ENCODE measurements at regions not wholly inside any gene's neighbourhood (a gene's known extent, or its start where the extent isn't known, plus 50 kb on each side); places are given as distances from the start of the nearest gene placed in this dataset.

DNA sequence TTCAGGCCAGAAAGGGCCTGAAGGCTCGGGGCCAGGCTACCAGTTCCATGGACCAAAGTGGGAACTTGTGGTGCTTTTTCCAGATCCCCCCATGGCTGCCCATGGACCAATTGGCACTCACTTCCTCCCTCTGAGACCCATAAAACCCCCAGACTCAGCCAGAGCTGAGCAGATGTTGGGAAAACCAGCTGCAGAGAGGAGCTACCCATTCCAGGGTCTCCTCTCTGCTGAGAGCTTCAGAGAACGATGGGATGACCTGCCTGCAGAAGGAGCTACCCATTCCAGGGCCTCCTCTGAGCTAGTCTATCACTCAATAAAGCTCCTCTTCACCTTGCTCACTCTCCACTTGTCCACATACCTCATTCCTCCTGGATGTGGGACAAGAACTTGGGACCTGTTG, 52.2 kb upstream of the MED9 start:
- H3K36me3 Mint-ChIP-seq (ENCODE audit: low read depth, unreplicated experiment) = peaks cover 15% of the 10 kb centered on the region
- peaks cover 7% of the 10 kb centered on the region for H3K9me3 Mint-ChIP-seq (ENCODE audit: unreplicated experiment)
- TF ChIP-seq, protein P1, sequence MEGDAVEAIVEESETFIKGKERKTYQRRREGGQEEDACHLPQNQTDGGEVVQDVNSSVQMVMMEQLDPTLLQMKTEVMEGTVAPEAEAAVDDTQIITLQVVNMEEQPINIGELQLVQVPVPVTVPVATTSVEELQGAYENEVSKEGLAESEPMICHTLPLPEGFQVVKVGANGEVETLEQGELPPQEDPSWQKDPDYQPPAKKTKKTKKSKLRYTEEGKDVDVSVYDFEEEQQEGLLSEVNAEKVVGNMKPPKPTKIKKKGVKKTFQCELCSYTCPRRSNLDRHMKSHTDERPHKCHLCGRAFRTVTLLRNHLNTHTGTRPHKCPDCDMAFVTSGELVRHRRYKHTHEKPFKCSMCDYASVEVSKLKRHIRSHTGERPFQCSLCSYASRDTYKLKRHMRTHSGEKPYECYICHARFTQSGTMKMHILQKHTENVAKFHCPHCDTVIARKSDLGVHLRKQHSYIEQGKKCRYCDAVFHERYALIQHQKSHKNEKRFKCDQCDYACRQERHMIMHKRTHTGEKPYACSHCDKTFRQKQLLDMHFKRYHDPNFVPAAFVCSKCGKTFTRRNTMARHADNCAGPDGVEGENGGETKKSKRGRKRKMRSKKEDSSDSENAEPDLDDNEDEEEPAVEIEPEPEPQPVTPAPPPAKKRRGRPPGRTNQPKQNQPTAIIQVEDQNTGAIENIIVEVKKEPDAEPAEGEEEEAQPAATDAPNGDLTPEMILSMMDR (IDR thresholded peaks at IDR 0.05; ENCODE audit: unreplicated experiment) = no peak
- H3K27ac Mint-ChIP-seq (ENCODE audit: unreplicated experiment) = no peak overlapping the region
- peaks cover 10% of the 10 kb centered on the region for H3K27me3 Mint-ChIP-seq (ENCODE audit: unreplicated experiment)
- DNase-seq (ENCODE audit: low spot score) = no peak
- no peaks in the 10 kb centered on the region for H3K4me1 Mint-ChIP-seq (ENCODE audit: unreplicated experiment)
- H3K4me3 Mint-ChIP-seq (ENCODE audit: unreplicated experiment) = no peak overlapping the region

DNA sequence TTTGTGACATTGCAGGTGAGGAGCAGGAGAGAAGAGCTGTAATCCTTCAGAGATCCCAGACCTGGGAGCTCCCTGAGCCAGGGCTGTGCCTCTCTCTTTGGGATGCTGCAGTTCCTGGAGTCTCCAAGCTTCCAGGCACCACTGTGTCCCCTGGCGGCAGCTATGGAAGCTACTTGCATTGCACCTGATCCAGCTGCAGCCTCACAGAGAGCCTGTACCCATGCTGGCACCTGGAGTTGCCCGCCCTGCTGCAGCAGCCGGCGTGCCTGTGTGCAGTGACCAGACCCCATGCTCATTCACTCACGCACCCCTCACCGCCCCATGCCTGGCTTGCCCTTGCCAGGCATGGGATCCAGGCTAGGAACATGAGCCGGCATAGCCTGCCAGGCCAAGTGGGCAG, 51.8 kb upstream of the MED9 start:
- H3K27me3 Mint-ChIP-seq (ENCODE audit: unreplicated experiment) = peaks cover 10% of the 10 kb centered on the region
- no peak overlapping the region for H3K4me3 Mint-ChIP-seq (ENCODE audit: unreplicated experiment)
- H3K27ac Mint-ChIP-seq (ENCODE audit: unreplicated experiment) = no peak overlapping the region

DNA sequence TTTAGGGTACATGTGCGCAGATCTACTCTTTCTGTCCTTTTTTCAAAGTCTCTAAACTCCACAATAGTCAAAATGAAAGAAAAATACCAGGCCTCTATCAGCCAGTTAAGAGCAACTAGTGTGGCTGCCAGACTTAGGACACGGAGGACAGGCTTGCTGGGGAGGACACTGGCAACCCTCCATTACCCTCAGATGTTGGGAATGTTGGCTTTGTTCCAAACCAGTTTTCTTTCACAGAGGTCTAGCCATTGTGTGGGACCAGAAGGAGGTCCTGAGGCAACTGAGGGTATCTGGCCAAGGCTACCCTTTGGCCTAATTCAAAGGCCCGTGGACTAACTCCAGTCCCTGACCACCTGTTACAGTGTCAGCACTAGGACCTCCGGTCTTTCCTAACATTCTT, 51.2 kb upstream of the MED9 start:
- Mint-ChIP-seq H3K9me3 (ENCODE audit: unreplicated experiment) (no peaks in the 10 kb centered on the region), H3K4me1 (ENCODE audit: unreplicated experiment) (no peaks in the 10 kb centered on the region)
- TF ChIP-seq, protein P1 (IDR thresholded peaks at IDR 0.05; ENCODE audit: unreplicated experiment) = no peak

More for the DNA sequence above, 51.8 kb upstream of the MED9 start:
- TF ChIP-seq, protein P1 (IDR thresholded peaks at IDR 0.05; ENCODE audit: unreplicated experiment) = no peak
- Mint-ChIP-seq H3K9me3 (ENCODE audit: unreplicated experiment) (peaks cover 3% of the 10 kb centered on the region), H3K36me3 (ENCODE audit: low read depth, unreplicated experiment) (peaks cover 10% of the 10 kb centered on the region), H3K4me1 (ENCODE audit: unreplicated experiment) (no peaks in the 10 kb centered on the region)
- DNase-seq (ENCODE audit: low spot score) = no peak

DNA sequence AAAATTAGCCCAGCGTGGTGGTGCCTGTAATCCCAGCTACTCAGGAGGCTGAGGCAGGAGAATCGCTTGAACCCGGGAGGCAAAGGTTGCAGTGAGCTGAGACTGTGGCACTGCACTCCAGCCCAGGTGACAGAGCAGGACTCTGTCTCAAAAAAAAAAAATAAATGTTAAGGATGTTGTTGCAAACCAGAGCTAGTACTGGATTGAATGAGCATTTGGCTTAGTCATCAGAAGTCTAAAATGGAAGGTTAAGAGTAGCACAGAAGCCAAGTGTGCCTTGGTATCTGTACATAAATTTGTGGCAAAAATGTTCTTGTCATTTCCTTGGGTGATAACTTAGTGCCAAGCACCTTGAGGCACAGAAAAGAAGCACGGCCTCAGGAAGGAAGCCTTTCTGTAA, 50.6 kb upstream of the MED9 start:
- Mint-ChIP-seq H3K9me3 (ENCODE audit: unreplicated experiment) (no peaks in the 10 kb centered on the region), H3K36me3 (ENCODE audit: low read depth, unreplicated experiment) (peaks cover 10% of the 10 kb centered on the region), H3K4me1 (ENCODE audit: unreplicated experiment) (no peaks in the 10 kb centered on the region), H3K4me3 (ENCODE audit: unreplicated experiment) (no peak overlapping the region), H3K27ac (ENCODE audit: unreplicated experiment) (no peak overlapping the region), H3K27me3 (ENCODE audit: unreplicated experiment) (peaks cover 8% of the 10 kb centered on the region)
- no peak for DNase-seq (ENCODE audit: low spot score)
- TF ChIP-seq, protein P1 (IDR thresholded peaks at IDR 0.05; ENCODE audit: unreplicated experiment) = no peak

More for the DNA sequence above, 51.2 kb upstream of the MED9 start:
- H3K27me3 Mint-ChIP-seq (ENCODE audit: unreplicated experiment) = peaks cover 8% of the 10 kb centered on the region
- no peak overlapping the region for H3K4me3 Mint-ChIP-seq (ENCODE audit: unreplicated experiment)
- H3K36me3 Mint-ChIP-seq (ENCODE audit: low read depth, unreplicated experiment) = peaks cover 10% of the 10 kb centered on the region
- DNase-seq (ENCODE audit: low spot score) = no peak
- H3K27ac Mint-ChIP-seq (ENCODE audit: unreplicated experiment) = no peak overlapping the region
